Nephron (organoid): ENCODE measurements at regions not wholly inside any gene's neighbourhood (a gene's known extent, or its start where the extent isn't known, plus 50 kb on each side); places are given as distances from the start of the nearest gene placed in this dataset.

ENCODE experiments used
- H3K27ac Mint-ChIP-seq, 3 experiments: 2 replicates each; pipeline ENCODE4 v1.8.0; 2020; ENCODE audit warnings: mixed read lengths in 3 of 3, mild to moderate bottlenecking in 2 of 3, moderate library complexity in 1 of 3
- H3K27me3 Mint-ChIP-seq: 2 replicates; pipeline ENCODE4 v1.8.0; 2021; ENCODE audit warnings: low read depth, mild to moderate bottlenecking, moderate library complexity, mixed read lengths
- H3K36me3 Mint-ChIP-seq: 2 replicates; pipeline ENCODE4 v1.8.0; 2020; ENCODE audit warnings: low read depth, mixed read lengths
- H3K4me1 Mint-ChIP-seq: 2 replicates; pipeline ENCODE4 v1.8.0; 2020; ENCODE audit warnings: mixed read lengths
- H3K4me3 Mint-ChIP-seq, 3 experiments: 2 replicates each; pipeline ENCODE4 v1.8.0; 2020; ENCODE audit warnings: mild to moderate bottlenecking in 3 of 3, mixed read lengths in 3 of 3, moderate library complexity in 2 of 3
- H3K9me3 Mint-ChIP-seq: 2 replicates; pipeline ENCODE4 v1.8.0; 2020; ENCODE audit warnings: mixed read lengths
- CTCF ChIP-seq, 3 experiments: fragments of 200-600 bp; sonication (generic); IDR thresholded peaks; one replicate each; pipeline ENCODE4 v1.5.0; 2021; ENCODE audit warnings: antibody characterized with exemption in 3 of 3; ENCODE audit not compliant: unreplicated experiment in 3 of 3

GRCh38 chr22:22742641-22743040, 98.2 kb downstream of the GGTLC2 start:
- H3K9me3 Mint-ChIP-seq = peaks cover 5% of the 10 kb centered on the region
- no peak for TF ChIP-seq CTCF (IDR thresholded peaks at IDR 0.05; ENCODE audit: unreplicated experiment in 3 of 3)
- peaks cover 48% of the 10 kb centered on the region for H3K27me3 Mint-ChIP-seq
- no peak overlapping the region for H3K4me3 Mint-ChIP-seq
- no peak overlapping the region for H3K27ac Mint-ChIP-seq
- H3K36me3 Mint-ChIP-seq = no peaks in the 10 kb centered on the region
- H3K4me1 Mint-ChIP-seq = no peaks in the 10 kb centered on the region

DNA sequence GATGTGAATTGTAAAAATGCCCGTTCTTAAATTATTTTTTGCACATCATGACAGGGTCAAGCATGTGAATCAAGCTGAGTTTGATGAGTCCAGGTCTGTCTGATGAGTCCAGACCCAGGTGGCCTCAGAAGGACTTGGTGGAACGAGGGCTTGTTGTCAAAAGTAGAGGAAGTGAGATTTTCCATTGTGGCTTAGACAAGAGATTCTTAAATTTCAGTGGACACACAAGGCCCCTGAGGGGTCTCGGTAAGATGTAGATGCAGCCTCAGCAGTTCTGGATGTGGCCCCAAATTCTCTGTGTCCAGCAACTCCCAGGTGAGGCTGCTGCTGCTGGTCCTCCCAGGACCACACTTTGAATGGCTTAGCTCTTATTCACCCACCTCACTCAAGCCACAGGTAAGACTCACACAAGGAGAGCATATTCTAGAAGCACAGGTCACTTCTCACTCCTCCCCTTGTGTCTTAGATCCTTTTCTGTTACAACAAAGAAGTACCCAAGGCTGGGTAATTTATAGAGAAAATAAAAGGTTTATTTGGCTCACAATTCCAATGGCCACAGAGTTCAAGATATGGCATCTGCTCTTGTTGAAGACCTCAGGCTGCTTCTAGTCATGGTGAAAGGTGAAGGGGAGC, 98.8 kb downstream of the GGTLC2 start:
- H3K4me3 Mint-ChIP-seq = no peak overlapping the region
- H3K9me3 Mint-ChIP-seq = peaks cover 5% of the 10 kb centered on the region
- peaks cover 46% of the 10 kb centered on the region for H3K27me3 Mint-ChIP-seq
- H3K27ac Mint-ChIP-seq = no peak overlapping the region
- H3K4me1 Mint-ChIP-seq = no peaks in the 10 kb centered on the region
- H3K36me3 Mint-ChIP-seq = no peaks in the 10 kb centered on the region
- no peak for TF ChIP-seq CTCF (IDR thresholded peaks at IDR 0.05; ENCODE audit: unreplicated experiment in 3 of 3)

DNA sequence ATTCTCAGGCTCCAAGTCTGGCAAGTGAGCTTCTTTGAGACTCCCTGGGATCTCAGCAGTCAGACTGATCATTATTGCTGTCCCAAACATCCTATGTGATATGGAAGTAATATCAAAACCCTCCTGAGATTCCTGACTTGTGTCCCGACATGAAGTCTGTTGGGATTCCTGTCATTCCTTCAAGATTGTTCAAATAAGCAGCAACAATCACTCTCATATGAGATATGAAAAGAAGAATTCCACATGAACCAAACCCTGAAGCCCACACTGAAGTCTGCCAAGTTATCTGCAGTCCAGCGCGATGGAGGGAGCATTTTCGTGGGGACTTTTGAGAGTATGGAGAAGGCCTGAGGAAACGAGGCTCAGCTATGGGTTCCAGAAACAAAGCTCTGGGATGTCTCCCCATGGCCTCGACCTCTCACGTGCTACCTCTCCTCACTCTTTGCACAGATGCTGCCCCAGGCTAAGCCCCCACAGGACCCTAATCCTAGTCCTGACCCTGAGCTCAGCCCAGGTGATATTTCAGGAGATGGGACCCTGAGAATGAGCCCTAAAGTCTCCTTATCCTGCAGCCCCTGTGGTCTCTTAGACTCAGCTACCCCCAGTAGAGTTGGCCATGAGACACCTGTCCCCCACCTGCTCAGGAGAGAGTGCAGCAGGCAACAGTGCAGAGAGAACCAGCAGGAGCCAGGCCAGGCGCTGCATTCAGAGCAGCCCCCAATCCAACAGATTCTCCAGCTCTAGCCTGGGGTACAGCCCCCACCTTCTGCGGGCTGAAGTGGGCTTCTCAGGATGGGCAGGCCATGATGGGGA, 100.2 kb downstream of the GGTLC2 start:
- Mint-ChIP-seq H3K4me1 (no peaks in the 10 kb centered on the region), H3K9me3 (peaks cover 4% of the 10 kb centered on the region), H3K36me3 (no peaks in the 10 kb centered on the region), H3K4me3 (no peak overlapping the region), H3K27ac (no peak overlapping the region), H3K27me3 (peaks cover 41% of the 10 kb centered on the region)
- no peak for TF ChIP-seq CTCF (IDR thresholded peaks at IDR 0.05; ENCODE audit: unreplicated experiment in 3 of 3)

GRCh38 chr22:22745225-22746060, 101.0 kb downstream of the GGTLC2 start:
- H3K9me3 Mint-ChIP-seq = no peaks in the 10 kb centered on the region
- no peaks in the 10 kb centered on the region for H3K4me1 Mint-ChIP-seq
- peak; percentile 58 to 61 (median 58) for TF ChIP-seq CTCF (IDR thresholded peaks at IDR 0.05; ENCODE audit: unreplicated experiment in 3 of 3)
- H3K36me3 Mint-ChIP-seq = no peaks in the 10 kb centered on the region
- H3K27ac Mint-ChIP-seq = no peak overlapping the region
- H3K4me3 Mint-ChIP-seq = no peak overlapping the region
- H3K27me3 Mint-ChIP-seq = peaks cover 34% of the 10 kb centered on the region

DNA sequence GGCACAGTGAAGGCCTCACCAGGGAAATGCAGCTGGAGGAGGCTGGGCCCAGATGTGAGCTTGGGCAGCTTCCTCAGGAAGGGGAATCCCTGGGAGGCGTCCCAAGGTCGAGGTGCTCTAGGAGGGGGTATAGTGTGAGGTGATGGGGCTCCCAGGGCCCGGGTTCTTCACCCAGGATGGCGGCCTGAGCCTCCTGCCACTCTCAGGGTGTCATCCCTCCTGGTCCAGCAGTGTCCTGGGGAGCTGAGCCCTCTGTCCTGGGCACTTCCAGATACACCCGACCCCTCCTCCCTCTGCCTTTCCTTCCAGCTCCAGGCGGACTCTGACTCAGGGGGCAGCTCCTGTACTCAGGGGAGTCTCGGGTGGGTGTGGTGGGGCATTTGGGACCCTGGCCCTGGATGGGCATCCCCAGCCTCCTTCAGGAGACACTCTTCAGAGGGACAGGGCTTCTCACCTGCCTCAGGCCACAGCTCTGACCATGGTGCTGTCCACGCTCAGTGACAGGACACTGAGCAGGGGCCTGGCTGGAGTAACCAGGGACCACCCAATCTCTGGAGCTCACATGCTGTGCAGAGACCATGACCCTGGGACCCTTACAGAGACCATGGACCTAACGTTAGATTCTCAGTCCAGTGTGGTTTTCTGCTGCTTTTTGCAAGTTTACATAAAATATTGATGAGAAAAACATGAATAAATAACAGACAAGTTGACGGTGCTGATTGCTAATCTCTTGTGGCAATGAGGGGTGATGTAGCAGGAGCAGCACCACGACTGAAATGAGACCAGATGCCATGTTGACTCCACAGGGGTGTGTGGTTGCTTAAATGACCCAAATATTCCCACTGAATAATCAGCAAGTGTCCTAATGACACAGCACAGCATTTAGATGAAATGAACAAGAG, 101.9 kb downstream of the GGTLC2 start:
- no peak overlapping the region for H3K27ac Mint-ChIP-seq
- no peaks in the 10 kb centered on the region for H3K9me3 Mint-ChIP-seq
- no peaks in the 10 kb centered on the region for H3K4me1 Mint-ChIP-seq
- H3K36me3 Mint-ChIP-seq = no peaks in the 10 kb centered on the region
- peaks cover 25% of the 10 kb centered on the region for H3K27me3 Mint-ChIP-seq
- TF ChIP-seq CTCF (IDR thresholded peaks at IDR 0.05; ENCODE audit: unreplicated experiment in 3 of 3) = no peak
- no peak overlapping the region for H3K4me3 Mint-ChIP-seq
